SU-DHL-6 (cell line): ENCODE measurements at regions not wholly inside any gene's neighbourhood (a gene's known extent, or its start where the extent isn't known, plus 50 kb on each side); places are given as distances from the start of the nearest gene placed in this dataset.

Source experiments
- CTCF ChIP-seq: fragments of 200-600 bp; sonication (generic); IDR thresholded peaks from one replicate; pipeline ENCODE4 v1.5.1; 2017; ENCODE audit warnings: antibody characterized with exemption, mild to moderate bottlenecking, low read length, moderate library complexity; ENCODE audit not compliant: insufficient read depth, poor library complexity, severe bottlenecking
- EZH2phosphoT487 ChIP-seq: fragments of 200-600 bp; sonication (generic), shearing (Covaris generic); conservative IDR thresholded peaks from 2 replicates; pipeline ENCODE4 v1.6.1; 2018; ENCODE audit warnings: mild to moderate bottlenecking, antibody characterized with exemption, low read length, moderate library complexity, mixed read lengths

DNA sequence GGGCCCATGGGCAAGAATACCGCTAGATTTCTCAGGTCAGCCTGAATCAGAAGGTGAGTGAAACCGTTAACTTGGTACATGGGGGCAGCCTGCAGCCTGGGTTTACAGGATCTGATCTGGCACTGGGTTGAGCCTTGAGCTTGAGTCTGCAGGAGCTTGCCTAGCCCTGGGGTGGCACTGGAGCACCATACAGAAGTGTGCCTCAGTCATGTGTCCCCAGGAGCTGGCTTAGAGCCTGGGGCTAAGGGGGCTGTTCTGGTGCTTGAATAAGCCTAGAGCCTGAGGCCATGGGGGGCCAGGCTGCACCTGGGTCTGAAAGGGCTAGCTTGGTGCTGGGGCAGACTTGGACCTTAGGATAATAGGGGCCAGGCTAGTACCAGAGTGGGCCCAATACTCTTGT is 457.2 kb upstream of the PBX1 start:
- TF ChIP-seq CTCF: no peak
- no peak for TF ChIP-seq EZH2phosphoT487
